CD8-positive, alpha-beta memory T cell (primary cell): ENCODE measurements at regions not wholly inside any gene's neighbourhood (a gene's known extent, or its start where the extent isn't known, plus 50 kb on each side); places are given as distances from the start of the nearest gene placed in this dataset.

Source experiments
- CTCF ChIA-PET: fragments of 350-600 bp; sonication (Branson Sonifier 250); formaldehyde crosslinking; loops from one replicate; lab custom pipeline; 2021; ENCODE audit warnings: antibody characterized with exemption; lab: Charles Lee
- POLR2A ChIA-PET: fragments of 350-600 bp; sonication (Branson Sonifier 250); formaldehyde crosslinking; loops from one replicate; lab custom pipeline; 2021; ENCODE audit warnings: antibody characterized with exemption; lab: Charles Lee
- DNase-seq, 5 donors: peaks; one replicate each; pipeline versions ENCODE4 v3.0.0 to v3.0.0-alpha.2; 2020 to 2022; ENCODE audit warnings: mixed read lengths in 1 of 5
- H3K27ac ChIP-seq: one replicate; pipeline ENCODE4 v1.7.0; 2013; ENCODE audit warnings: low read depth, mild to moderate bottlenecking, low read length, moderate library complexity
- H3K27me3 ChIP-seq: 2 replicates; pipeline ENCODE4 v1.7.0; 2013; ENCODE audit warnings: low read length, mild to moderate bottlenecking; ENCODE audit not compliant: insufficient read depth, poor library complexity, severe bottlenecking
- H3K36me3 ChIP-seq: 2 replicates; pipeline ENCODE4 v1.7.0; 2013; ENCODE audit warnings: mild to moderate bottlenecking, low read length, moderate library complexity; ENCODE audit not compliant: insufficient read depth
- H3K4me1 ChIP-seq: 2 replicates; pipeline ENCODE4 v1.7.0; 2013; ENCODE audit warnings: mild to moderate bottlenecking, low read length, moderate library complexity; ENCODE audit not compliant: insufficient read depth
- H3K4me3 ChIP-seq: 2 replicates; pipeline ENCODE4 v1.7.0; 2013; ENCODE audit warnings: mild to moderate bottlenecking, low read length
- H3K9me3 ChIP-seq: 2 replicates; pipeline ENCODE4 v1.7.0; 2013; ENCODE audit warnings: mild to moderate bottlenecking, low read length
- H3K27ac Mint-ChIP-seq, 8 donors: one replicate each; pipeline ENCODE4 v1.8.0; 2020 to 2021; ENCODE audit warnings: mixed read lengths in 8 of 8, mild to moderate bottlenecking in 6 of 8, inconsistent platforms in 3 of 8, moderate library complexity in 3 of 8
- H3K27me3 Mint-ChIP-seq, 2 donors: one replicate each; pipeline ENCODE4 v1.8.0; 2020 to 2021; ENCODE audit warnings: mixed read lengths in 2 of 2, mild to moderate bottlenecking in 1 of 2, moderate library complexity in 1 of 2
- H3K36me3 Mint-ChIP-seq, 3 donors: one replicate each; pipeline ENCODE4 v1.8.0; 2020 to 2021; ENCODE audit warnings: mixed read lengths in 3 of 3, inconsistent platforms in 1 of 3, mild to moderate bottlenecking in 1 of 3
- H3K4me1 Mint-ChIP-seq, 3 donors: one replicate each; pipeline ENCODE4 v1.8.0; 2020 to 2021; ENCODE audit warnings: mixed read lengths in 3 of 3, inconsistent platforms in 1 of 3, mild to moderate bottlenecking in 1 of 3
- H3K4me3 Mint-ChIP-seq, 7 donors: one replicate each; pipeline ENCODE4 v1.8.0; 2020 to 2021; ENCODE audit warnings: mixed read lengths in 7 of 7, mild to moderate bottlenecking in 6 of 7, moderate library complexity in 4 of 7, inconsistent platforms in 2 of 7
- H3K9me3 Mint-ChIP-seq, 5 donors: one replicate each; pipeline ENCODE4 v1.8.0; 2020 to 2022; ENCODE audit warnings: mixed read lengths in 5 of 5, mild to moderate bottlenecking in 3 of 5, moderate library complexity in 2 of 5, inconsistent platforms in 1 of 5

DNA sequence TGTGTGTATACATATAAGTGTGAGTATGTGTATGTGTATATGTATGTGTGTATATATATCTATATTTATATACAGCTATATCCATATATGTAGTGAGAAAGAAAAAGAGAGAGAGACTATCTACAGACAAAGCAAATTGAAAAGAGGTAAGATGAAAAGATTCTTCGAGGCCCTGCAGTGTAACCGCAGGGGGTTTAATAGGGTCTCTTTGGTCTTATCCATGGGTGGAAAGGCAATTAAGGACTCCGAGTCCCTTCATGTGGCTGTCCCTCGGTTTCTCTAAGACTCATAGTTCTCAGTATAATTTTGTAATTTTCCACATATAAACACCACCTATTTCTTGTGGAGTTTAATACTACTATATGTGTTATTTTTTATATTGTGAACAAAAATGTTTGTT is 50.6 kb upstream of the JAZF1 start:
- ChIA-PET CTCF (no interaction called here), POLR2A (no interaction called here)
- Mint-ChIP-seq H3K27me3 (peaks cover 6 to 34% of the 10 kb centered on the region in 2 donors), H3K36me3 (no peaks in the 10 kb centered on the region), H3K4me3 (no peak overlapping the region), H3K27ac (no peak overlapping the region), H3K4me1 (no peaks in the 10 kb centered on the region), H3K9me3 (no peaks in the 10 kb centered on the region)
- H3K27me3 ChIP-seq, result no peaks in the 10 kb centered on the region
- no peaks in the 10 kb centered on the region for H3K9me3 ChIP-seq
- H3K4me1 ChIP-seq, result no peaks in the 10 kb centered on the region
- no peak for DNase-seq
- H3K36me3 ChIP-seq, result no peaks in the 10 kb centered on the region
- H3K4me3 ChIP-seq, result no peak overlapping the region
- no peak overlapping the region for H3K27ac ChIP-seq

DNA sequence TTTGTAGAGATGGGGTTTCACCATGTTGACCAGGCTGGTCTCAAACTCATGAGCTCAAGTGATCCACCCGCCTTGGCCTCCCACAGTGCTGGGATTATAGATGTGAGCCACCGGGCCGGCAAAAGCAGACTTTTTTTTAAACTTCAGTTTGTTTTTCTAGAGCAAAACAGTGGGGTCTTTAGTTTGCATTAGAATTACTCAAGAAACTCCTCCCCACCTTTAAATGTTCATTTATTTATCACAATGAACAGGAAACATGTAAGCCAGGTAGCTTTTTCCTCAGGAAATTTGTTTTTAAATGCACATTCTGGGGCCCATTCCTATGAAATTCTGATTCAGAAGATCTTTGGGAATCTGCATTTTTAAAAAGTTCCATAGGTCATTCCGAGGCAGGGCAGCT is 56.0 kb upstream of the JAZF1 start:
- no peaks in the 10 kb centered on the region for H3K36me3 ChIP-seq
- no peak overlapping the region for H3K4me3 ChIP-seq
- H3K27me3 Mint-ChIP-seq, result peaks cover 8 to 21% of the 10 kb centered on the region in 2 donors
- no peak overlapping the region for H3K27ac Mint-ChIP-seq
- peaks cover 7% of the 10 kb centered on the region for H3K4me1 ChIP-seq
- H3K36me3 Mint-ChIP-seq, result no peaks in the 10 kb centered on the region
- ChIA-PET CTCF (no interaction called here), POLR2A (no interaction called here)
- no peak overlapping the region for H3K27ac ChIP-seq
- no peaks in the 10 kb centered on the region for H3K9me3 ChIP-seq
- H3K9me3 Mint-ChIP-seq, result no peaks in the 10 kb centered on the region
- H3K27me3 ChIP-seq, result no peaks in the 10 kb centered on the region
- peaks cover 9% of the 10 kb centered on the region in 3 donors for H3K4me1 Mint-ChIP-seq
- no peak for DNase-seq
- no peak overlapping the region for H3K4me3 Mint-ChIP-seq

DNA sequence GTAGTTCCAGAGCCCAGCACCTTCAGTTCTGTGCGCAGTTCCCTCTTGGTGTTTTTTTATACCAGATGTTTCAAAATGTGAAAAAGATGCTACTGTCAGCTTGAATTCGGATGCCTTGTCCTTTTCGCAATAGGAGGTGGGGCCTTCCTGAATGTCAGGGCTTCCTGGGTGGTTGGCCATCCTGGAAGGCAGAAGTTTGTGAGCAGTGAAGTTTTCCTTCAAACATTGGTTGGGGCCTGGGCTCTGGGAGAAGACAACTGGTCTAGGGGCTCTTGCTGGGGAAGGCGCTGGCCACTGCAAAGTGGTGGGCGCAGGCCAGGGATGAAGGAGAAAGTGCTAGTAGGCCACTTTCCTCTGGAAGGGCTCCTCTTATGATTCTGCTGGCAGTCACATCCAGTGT is 56.8 kb upstream of the JAZF1 start:
- H3K36me3 Mint-ChIP-seq, result no peaks in the 10 kb centered on the region
- peaks cover 9% of the 10 kb centered on the region in 3 donors for H3K4me1 Mint-ChIP-seq
- H3K4me3 ChIP-seq, result no peak overlapping the region
- H3K9me3 ChIP-seq, result no peaks in the 10 kb centered on the region
- no peaks in the 10 kb centered on the region for H3K27me3 ChIP-seq
- POLR2A ChIA-PET, result no interaction called here
- no peak overlapping the region for H3K4me3 Mint-ChIP-seq
- H3K4me1 ChIP-seq, result peaks cover 7% of the 10 kb centered on the region
- no peak overlapping the region for H3K27ac ChIP-seq
- CTCF ChIA-PET, result no interaction called here
- no peaks in the 10 kb centered on the region for H3K9me3 Mint-ChIP-seq
- H3K36me3 ChIP-seq, result no peaks in the 10 kb centered on the region
- H3K27ac Mint-ChIP-seq, result no peak overlapping the region
- peaks cover 8 to 21% of the 10 kb centered on the region in 2 donors for H3K27me3 Mint-ChIP-seq
- no peak for DNase-seq

DNA sequence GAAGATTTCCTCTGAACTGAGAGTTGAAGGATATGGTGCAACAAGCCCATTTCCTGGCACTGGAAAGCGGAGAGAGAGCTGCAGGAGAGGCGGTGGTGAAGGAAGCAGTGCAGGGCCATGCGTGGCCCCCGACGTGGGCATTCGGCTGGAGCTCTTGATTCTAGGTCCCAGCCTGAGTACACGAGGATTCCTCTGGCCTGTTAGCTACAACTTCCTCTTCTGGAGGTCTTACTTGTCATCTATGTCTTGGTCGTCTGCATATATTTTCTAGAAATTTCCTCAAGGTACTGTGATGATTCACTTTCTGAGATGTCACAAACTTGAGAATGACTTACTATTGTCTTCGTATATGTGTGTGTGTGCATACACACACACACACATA is 59.2 kb upstream of the JAZF1 start:
- Histone ChIP-seq H3K9me3 (no peaks in the 10 kb centered on the region), H3K36me3 (no peaks in the 10 kb centered on the region), H3K27me3 (no peaks in the 10 kb centered on the region), H3K4me1 (peaks cover 7% of the 10 kb centered on the region), H3K4me3 (no peak overlapping the region), H3K27ac (no peak overlapping the region)
- Mint-ChIP-seq H3K4me1 (peaks cover 9% of the 10 kb centered on the region in 3 donors), H3K36me3 (no peaks in the 10 kb centered on the region), H3K9me3 (no peaks in the 10 kb centered on the region), H3K27ac (peak overlapping the region in 2 of 8 donors; percentile 1 to 12), H3K27me3 (peaks cover 2 to 9% of the 10 kb centered on the region in 2 donors), H3K4me3 (peak overlapping the region in 1 of 7 donors; percentile 8)
- ChIA-PET CTCF (no interaction called here), POLR2A (no interaction called here)
- no peak for DNase-seq

DNA sequence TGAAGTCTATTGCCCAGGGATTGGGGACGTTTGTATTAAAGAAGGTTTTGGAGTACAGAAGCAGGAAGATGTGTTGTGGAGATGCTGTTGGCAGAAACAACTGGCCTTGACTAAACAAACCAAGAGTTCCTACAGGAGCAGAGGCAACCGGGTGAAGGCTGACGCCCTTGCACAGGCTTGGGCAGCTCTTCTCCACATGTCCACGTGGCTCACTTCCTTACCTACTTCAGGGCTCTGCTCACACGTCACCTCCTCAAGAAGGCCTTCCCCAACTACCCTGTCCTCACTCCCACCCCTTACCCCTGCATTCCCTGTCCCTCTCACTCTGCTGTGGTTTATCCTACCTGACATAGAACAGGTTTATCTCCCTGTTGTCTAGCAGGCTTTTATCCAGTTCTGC is 59.9 kb upstream of the JAZF1 start:
- no peaks in the 10 kb centered on the region for H3K27me3 ChIP-seq
- POLR2A ChIA-PET, result no interaction called here
- H3K27ac ChIP-seq, result no peak overlapping the region
- peaks cover 7% of the 10 kb centered on the region for H3K4me1 ChIP-seq
- DNase-seq, result no peak
- CTCF ChIA-PET, result no interaction called here
- Mint-ChIP-seq H3K4me1 (peaks cover 9% of the 10 kb centered on the region in 3 donors), H3K27ac (peak overlapping the region in 1 of 8 donors; percentile 40), H3K9me3 (no peaks in the 10 kb centered on the region), H3K36me3 (no peaks in the 10 kb centered on the region), H3K4me3 (peak overlapping the region in 1 of 7 donors; percentile 27), H3K27me3 (peaks cover 2% of the 10 kb centered on the region in 2 donors)
- H3K9me3 ChIP-seq, result no peaks in the 10 kb centered on the region
- no peak overlapping the region for H3K4me3 ChIP-seq
- H3K36me3 ChIP-seq, result no peaks in the 10 kb centered on the region

DNA sequence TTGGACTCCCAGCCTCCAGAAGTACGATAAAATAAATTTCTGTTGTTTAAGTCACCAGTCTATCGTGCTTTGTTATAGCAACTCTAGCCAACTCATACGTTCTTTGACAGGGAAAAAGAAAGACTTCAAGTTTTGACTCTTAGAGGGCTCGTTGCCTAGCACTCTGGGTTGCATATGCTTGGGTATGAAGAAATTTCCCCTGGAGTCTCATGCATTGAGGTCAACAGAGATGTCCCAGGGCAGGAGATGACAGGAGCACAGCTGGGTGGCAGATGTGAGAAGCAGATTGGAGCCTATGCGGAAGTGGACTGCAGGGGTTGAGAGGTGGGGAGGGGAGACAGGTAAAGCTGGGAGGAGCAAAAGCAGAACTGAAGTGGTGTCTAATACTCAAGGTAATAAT is 63.3 kb upstream of the JAZF1 start:
- H3K36me3 Mint-ChIP-seq, result no peaks in the 10 kb centered on the region
- Histone ChIP-seq H3K9me3 (no peaks in the 10 kb centered on the region), H3K27ac (no peak overlapping the region), H3K4me1 (peaks cover 7% of the 10 kb centered on the region), H3K4me3 (no peak overlapping the region), H3K36me3 (no peaks in the 10 kb centered on the region), H3K27me3 (no peaks in the 10 kb centered on the region)
- ChIA-PET POLR2A (no interaction called here), CTCF (no interaction called here)
- peaks cover 0 to 2% of the 10 kb centered on the region in 2 donors for H3K27me3 Mint-ChIP-seq
- peaks cover 0 to 2% (median 0%) of the 10 kb centered on the region in 5 donors for H3K9me3 Mint-ChIP-seq
- peaks cover 9% of the 10 kb centered on the region in 3 donors for H3K4me1 Mint-ChIP-seq
- no peak overlapping the region for H3K27ac Mint-ChIP-seq
- H3K4me3 Mint-ChIP-seq, result no peak overlapping the region
- no peak for DNase-seq

DNA sequence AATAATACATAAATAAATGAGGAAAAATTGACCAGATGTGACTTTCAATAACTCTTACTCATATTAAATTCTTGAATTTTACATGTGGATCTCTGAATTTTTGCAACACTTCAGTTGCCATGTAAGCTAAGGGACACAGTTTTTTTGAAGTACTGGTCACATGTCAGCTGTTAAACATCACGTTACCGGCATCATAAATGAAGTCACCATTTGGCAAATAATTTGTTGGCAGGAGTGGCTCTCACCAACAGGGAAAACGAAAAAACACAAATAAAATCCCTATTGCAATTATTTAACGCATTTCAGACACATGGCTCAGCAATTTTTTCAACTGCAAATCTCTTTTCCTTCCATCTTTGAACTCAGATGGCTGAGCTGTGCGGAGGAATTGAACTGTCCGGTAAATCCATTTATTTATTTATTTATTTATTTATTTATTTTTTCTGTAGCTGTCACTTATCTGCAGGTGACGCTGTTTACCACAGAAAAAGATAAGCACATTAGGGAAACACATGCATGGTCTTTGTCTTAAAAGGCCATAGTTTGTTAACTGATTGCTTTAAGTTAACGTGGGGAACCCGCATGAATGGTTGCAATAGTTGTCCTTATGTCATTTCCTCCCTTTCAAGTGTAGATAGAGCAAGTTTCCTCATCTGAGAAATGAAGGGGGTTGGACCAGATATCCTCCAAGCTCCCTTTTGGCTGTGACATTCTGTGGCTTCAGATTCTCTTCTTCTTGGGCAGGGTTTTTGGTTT is 64.7 kb upstream of the JAZF1 start:
- CTCF ChIA-PET, result no interaction called here
- H3K36me3 ChIP-seq, result no peaks in the 10 kb centered on the region
- peaks cover 0 to 4% (median 0%) of the 10 kb centered on the region in 5 donors for H3K9me3 Mint-ChIP-seq
- no peaks in the 10 kb centered on the region for H3K9me3 ChIP-seq
- H3K27me3 Mint-ChIP-seq, result peaks cover 0 to 2% of the 10 kb centered on the region in 2 donors
- H3K4me3 Mint-ChIP-seq, result no peak overlapping the region
- POLR2A ChIA-PET, result no interaction called here
- H3K36me3 Mint-ChIP-seq, result no peaks in the 10 kb centered on the region
- no peak overlapping the region for H3K27ac ChIP-seq
- no peaks in the 10 kb centered on the region for H3K27me3 ChIP-seq
- no peaks in the 10 kb centered on the region for H3K4me1 Mint-ChIP-seq
- H3K4me3 ChIP-seq, result no peak overlapping the region
- no peak overlapping the region for H3K27ac Mint-ChIP-seq
- DNase-seq, result no peak
- H3K4me1 ChIP-seq, result no peaks in the 10 kb centered on the region

DNA sequence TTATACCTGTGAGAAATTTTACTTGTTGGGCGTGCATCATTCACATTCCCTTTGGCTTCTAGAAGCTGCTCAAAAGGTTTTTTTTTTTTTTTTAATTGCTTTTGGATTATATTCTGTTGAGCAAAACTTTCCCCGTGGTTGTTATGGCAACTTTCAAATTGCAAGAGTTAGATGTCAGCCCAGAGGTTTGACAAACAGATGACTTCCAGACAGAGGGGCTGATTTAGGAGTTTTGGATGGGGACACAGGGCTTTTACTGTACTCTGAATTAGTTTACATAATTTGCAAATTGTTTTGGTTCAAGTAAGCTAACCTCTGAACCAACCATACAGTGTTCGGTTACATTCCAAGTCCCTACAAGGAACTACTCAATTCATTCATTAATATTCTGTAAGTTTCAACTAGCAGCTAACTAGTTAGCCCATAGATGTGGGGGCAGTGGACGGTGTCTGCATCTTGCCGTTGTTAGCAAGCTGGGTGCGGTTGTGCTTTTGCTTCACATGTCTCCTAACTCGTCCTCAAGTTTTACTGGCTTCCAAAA is 66.4 kb upstream of the JAZF1 start:
- Histone ChIP-seq H3K27me3 (no peaks in the 10 kb centered on the region), H3K36me3 (no peaks in the 10 kb centered on the region), H3K27ac (no peak overlapping the region), H3K9me3 (no peaks in the 10 kb centered on the region), H3K4me1 (no peaks in the 10 kb centered on the region), H3K4me3 (no peak overlapping the region)
- no peaks in the 10 kb centered on the region for H3K27me3 Mint-ChIP-seq
- no peaks in the 10 kb centered on the region for H3K36me3 Mint-ChIP-seq
- H3K27ac Mint-ChIP-seq, result no peak overlapping the region
- DNase-seq, result no peak
- no peaks in the 10 kb centered on the region for H3K4me1 Mint-ChIP-seq
- CTCF ChIA-PET, result no interaction called here
- peaks cover 0 to 4% (median 0%) of the 10 kb centered on the region in 5 donors for H3K9me3 Mint-ChIP-seq
- POLR2A ChIA-PET, result no interaction called here
- no peak overlapping the region for H3K4me3 Mint-ChIP-seq
